HG03354 (cell line): ENCODE measurements at regions not wholly inside any gene's neighbourhood (a gene's known extent, or its start where the extent isn't known, plus 50 kb on each side); places are given as distances from the start of the nearest gene placed in this dataset.
"Not testable (repeated sequence)": the region's sequence is repeated elsewhere in the genome, so short reads cannot be mapped to it uniquely, and the experiment has no call there.

ENCODE experiments used
- ATAC-seq: cut with Tn5 transposase; IDR thresholded peaks from one replicate; pipeline ENCODE4 v1.9.1; 2021; ENCODE audit warnings: mild to moderate bottlenecking; ENCODE audit not compliant: unreplicated experiment, poor library complexity, severe bottlenecking

DNA sequence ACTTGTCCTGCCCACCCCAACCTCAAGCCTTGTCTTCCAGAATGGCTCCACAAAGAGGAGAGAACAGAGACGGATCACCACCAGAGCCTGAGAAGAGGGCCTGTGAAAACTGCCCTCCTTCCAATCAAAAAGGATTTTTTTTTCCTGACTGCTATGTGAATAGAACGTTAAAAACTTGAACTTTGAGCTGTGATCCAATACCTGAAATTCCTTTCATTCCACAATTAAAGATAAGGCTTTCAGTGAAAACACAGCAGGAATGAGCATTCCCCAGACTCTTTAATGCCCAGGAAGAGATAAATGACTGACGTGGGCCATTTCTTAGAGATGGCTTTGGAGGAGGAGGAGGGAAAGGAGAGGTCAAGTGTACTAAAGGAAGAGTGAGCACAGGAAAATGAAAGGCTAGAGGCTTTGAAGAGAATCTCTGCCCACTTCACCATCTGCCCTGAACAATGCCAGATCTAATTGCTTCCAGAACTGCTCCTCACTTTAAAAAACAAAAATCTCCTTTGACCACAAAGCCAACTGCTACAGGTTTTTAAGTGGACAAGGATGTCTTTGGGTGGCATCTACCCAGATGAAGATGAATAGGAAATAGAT, 177.9 kb upstream of the MAP3K1 start:
- ATAC-seq: no peak

- no peak for ATAC-seq
Observed at GRCh38 chr5:56633950-56634349, 181.4 kb upstream of the MAP3K1 start.

DNA sequence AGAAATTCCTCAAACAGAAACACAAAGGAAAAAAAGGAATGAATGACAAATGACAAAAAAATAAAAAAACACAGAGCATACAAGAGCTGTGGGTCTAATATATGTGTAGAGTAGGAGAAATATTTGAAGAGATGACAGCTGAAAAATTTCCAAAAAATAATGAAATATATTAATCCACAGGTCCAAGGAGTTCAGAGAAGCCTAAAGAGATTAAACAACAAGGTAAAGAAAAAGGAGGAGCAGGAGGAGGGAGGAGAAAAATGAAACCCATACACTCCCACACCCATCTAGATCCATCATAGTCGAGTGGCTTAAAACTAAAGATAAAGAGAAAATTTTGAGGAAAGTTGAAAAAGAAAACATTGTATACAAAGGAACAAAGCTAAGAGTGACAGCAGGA, 182.4 kb upstream of the MAP3K1 start:
- ATAC-seq: no peak

GRCh38 chr5:56632199-56632598, 183.2 kb upstream of the MAP3K1 start:
- no peak for ATAC-seq

DNA sequence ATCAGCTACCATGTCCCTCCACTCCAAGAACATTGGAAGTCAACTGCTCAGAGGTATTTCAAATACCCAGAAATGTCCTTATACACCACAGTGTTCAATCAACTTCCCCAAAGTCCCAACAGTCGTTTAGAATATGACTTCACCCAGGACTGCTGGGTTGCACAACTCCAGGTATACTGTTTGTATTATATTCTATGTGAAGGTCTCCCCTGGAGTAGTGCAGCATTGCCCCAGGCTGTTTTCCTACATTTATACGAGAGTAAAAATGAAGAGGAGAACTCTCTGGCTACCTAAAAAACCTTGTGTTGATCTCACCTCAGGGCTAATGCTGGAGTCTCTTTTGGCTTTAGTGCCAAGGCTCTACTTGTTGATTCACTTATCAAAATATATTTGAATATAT, 183.6 kb upstream of the MAP3K1 start:
- no peak for ATAC-seq

- not testable (repeated sequence) for ATAC-seq
Observed at GRCh38 chr5:56628616-56629015, 186.7 kb upstream of the MAP3K1 start.

DNA sequence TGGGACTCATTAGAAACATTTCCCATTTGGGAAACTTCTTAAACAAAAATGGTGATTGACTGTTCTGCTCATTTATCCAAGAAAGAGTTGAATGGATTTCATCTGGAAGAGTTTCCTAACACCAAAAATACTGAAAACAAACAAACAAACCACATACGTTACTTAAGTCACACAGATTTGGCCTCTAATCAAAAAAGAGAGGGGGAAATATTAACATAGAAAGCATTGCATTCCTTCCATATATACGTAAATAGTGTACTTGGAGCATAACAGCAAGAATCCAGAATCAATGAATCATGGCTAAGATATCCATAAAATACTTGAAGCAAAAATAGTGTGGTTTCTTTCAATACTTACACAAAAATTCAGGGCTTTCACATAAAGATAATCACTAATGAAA, 189.8 kb upstream of the MAP3K1 start:
- ATAC-seq: no peak

- no peak for ATAC-seq
Observed at GRCh38 chr5:56624751-56625150, 190.6 kb upstream of the MAP3K1 start.

DNA sequence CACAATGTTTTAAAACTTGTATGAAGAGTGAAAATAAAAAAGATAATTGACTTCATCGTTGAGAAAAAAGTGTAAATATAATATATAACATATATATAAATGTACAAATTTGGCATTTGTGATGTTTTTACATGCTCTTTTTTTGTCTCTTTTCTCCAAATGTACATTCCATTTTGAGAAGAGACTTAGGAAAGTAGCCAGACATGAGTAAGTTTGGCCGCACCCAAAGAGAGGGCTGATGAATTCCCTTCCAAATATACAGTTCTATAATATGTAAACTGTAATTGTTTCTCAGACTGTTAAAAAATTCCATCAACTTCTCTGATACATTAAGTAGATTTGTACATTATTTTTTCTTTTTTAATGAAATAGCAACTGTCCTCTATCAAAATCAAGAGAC, 193.2 kb upstream of the MAP3K1 start:
- no peak for ATAC-seq

- no peak for ATAC-seq
Observed at GRCh38 chr5:56620903-56621677, 194.3 kb upstream of the MAP3K1 start.

DNA sequence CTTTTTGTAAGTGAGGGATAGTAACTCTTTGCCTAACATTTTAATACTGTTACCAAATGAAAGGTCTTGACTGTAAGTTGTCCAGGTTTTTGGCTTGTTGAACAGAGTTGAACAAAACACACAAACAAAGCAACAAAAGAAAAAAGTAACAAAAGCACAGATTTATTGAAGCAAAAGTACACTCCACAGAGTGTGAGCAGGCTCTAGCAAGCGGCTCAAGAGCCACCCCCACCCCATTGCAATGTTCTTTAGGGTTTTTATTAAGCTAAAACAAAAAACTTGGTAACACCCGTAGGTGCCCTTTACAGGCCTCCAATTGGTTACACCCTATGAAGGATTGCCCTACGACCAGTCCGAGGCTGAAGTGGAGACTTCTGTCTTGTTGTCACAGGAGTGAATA, 197.4 kb upstream of the MAP3K1 start:
- ATAC-seq: no peak

- ATAC-seq: no peak
Observed at GRCh38 chr5:56616454-56617160, 198.7 kb upstream of the MAP3K1 start.

- ATAC-seq: no peak
Observed at GRCh38 chr5:56615361-56616153, 199.8 kb upstream of the MAP3K1 start.

DNA sequence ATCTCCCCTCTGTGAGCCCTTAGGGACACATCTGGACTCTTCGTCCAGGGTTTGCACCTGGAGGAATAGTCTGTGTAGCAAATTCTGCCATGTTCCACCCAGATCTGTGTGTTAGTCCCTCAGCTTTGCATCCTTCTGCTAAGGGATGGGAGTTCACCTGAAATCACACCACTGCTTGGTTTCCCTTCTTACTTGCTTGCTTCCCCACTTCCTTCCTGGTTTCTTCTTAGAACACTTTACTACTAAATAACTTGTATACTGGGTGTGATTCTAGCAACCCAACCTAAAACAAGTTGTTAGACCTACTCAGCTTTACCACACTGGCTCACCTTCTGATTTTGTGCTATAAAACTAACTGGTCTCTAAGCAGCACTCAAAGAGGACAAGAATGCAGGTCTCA, 202.6 kb upstream of the MAP3K1 start:
- ATAC-seq: no peak

DNA sequence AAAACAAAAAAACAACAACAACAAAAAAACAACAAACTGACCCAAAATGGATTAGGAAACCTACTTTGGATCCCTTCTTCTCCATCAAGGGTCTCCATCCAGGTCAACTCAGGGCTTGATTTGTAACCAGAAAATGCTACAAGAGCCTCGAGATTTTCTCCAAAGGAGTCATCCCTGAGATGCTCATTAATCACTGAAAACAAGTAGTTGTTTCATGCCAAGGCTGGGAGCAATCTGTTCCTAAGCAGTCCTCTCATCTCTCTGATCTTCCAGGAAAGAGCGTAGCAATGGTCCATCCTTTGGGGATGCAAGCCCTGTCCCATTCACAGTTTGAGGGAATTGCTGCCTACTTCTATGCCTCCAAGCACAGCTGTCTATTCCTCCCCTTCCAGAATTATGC, 203.0 kb upstream of the MAP3K1 start:
- ATAC-seq: no peak

DNA sequence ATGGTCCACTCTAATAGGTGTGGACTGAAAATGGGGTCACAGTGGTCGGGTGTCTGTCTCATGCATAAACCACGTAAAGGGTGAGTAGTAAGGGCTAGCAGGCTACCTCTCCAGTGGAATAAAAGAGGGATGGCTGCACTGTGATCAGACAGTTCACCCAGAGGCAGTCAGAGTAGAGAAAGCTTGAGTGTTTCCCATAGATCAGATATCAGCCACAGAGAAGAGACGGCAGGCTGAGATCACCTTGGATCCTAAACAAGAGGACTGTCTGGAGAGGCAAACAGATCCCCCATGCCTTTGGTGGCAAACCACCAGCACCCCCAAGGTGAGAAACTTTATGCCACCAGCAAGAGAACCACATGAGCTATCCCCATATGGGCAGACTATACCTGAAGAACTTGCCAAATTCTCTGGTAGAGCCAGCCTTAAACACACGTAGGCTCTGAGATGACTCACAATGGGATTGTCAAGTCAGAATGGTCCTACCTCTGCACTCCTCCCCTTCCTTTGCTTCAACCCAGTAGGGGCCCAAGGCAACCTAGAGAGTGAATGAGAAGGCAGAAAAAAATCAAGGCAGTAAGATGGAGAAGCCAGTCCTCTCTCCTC, 205.2 kb upstream of the MAP3K1 start:
- no peak for ATAC-seq

GRCh38 chr5:56608217-56608925, 207.0 kb upstream of the MAP3K1 start:
- ATAC-seq: no peak

- no peak for ATAC-seq
Observed at GRCh38 chr5:56607551-56607950, 207.8 kb upstream of the MAP3K1 start.

GRCh38 chr5:56607074-56607473, 208.3 kb upstream of the MAP3K1 start:
- no peak for ATAC-seq
